ENCODE measurements at regions not wholly inside any gene's neighbourhood (a gene's known extent, or its start where the extent isn't known, plus 50 kb on each side); places are given as distances from the start of the nearest gene placed in this dataset.

- Mint-ChIP-seq H3K27me3 (ENCODE audit: unreplicated experiment) (peaks cover 4% of the 10 kb centered on the region), H3K36me3 (ENCODE audit: low read depth, unreplicated experiment) (peaks cover 4% of the 10 kb centered on the region), H3K27ac (ENCODE audit: unreplicated experiment) (no peak overlapping the region), H3K4me1 (ENCODE audit: unreplicated experiment) (peaks cover 36% of the 10 kb centered on the region), H3K9me3 (ENCODE audit: unreplicated experiment) (no peaks in the 10 kb centered on the region), H3K4me3 (ENCODE audit: unreplicated experiment) (no peak overlapping the region)
- TF ChIP-seq CTCF (IDR thresholded peaks at IDR 0.05; ENCODE audit: unreplicated experiment) = no peak
- DNase-seq (ENCODE audit: low spot score) = no peak
Observed at GRCh38 chr18:47591429-47591828, 339.0 kb downstream of the SMAD2 start.

DNA sequence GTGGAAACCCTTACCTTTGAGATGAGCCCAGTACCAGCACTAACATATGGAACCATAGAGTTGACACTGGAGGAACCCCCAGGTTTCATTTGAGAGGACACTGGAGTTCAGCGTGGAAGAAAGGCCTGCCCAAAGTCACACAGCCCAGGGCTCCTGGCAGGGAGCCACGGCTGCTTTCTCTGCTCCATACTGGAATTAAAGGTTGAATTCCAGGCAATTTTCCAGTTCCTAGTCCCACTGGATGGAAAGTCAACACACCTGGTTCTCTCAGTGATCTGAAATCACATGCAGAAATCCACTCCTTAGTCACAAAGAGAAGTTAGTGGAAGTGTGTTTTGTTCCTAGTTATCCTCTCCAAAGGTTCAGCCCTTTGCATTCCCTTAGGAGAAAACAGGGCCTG lies 336.1 kb upstream of the SKOR2 start:
- Mint-ChIP-seq H3K4me3 (ENCODE audit: unreplicated experiment) (no peak overlapping the region), H3K9me3 (ENCODE audit: unreplicated experiment) (no peaks in the 10 kb centered on the region), H3K27me3 (ENCODE audit: unreplicated experiment) (peaks cover 2% of the 10 kb centered on the region), H3K4me1 (ENCODE audit: unreplicated experiment) (peaks cover 20% of the 10 kb centered on the region), H3K27ac (ENCODE audit: unreplicated experiment) (no peak overlapping the region), H3K36me3 (ENCODE audit: low read depth, unreplicated experiment) (peaks cover 3% of the 10 kb centered on the region)
- no peak for TF ChIP-seq CTCF (IDR thresholded peaks at IDR 0.05; ENCODE audit: unreplicated experiment)
- DNase-seq (ENCODE audit: low spot score) = no peak

- H3K4me3 Mint-ChIP-seq (ENCODE audit: unreplicated experiment) = no peak overlapping the region
- H3K36me3 Mint-ChIP-seq (ENCODE audit: low read depth, unreplicated experiment) = peaks cover 3% of the 10 kb centered on the region
- H3K27ac Mint-ChIP-seq (ENCODE audit: unreplicated experiment) = no peak overlapping the region
- peaks cover 15% of the 10 kb centered on the region for H3K4me1 Mint-ChIP-seq (ENCODE audit: unreplicated experiment)
- no peak for TF ChIP-seq CTCF (IDR thresholded peaks at IDR 0.05; ENCODE audit: unreplicated experiment)
- DNase-seq (ENCODE audit: low spot score) = no peak
- peaks cover 2% of the 10 kb centered on the region for H3K27me3 Mint-ChIP-seq (ENCODE audit: unreplicated experiment)
- no peaks in the 10 kb centered on the region for H3K9me3 Mint-ChIP-seq (ENCODE audit: unreplicated experiment)
Observed at GRCh38 chr18:47586418-47587070, 335.1 kb upstream of the SKOR2 start.

GRCh38 chr18:47585914-47586313 lies 334.5 kb upstream of the SKOR2 start:
- Mint-ChIP-seq H3K27ac (ENCODE audit: unreplicated experiment) (no peak overlapping the region), H3K36me3 (ENCODE audit: low read depth, unreplicated experiment) (peaks cover 3% of the 10 kb centered on the region), H3K27me3 (ENCODE audit: unreplicated experiment) (peaks cover 2% of the 10 kb centered on the region), H3K4me1 (ENCODE audit: unreplicated experiment) (peaks cover 10% of the 10 kb centered on the region), H3K4me3 (ENCODE audit: unreplicated experiment) (no peak overlapping the region), H3K9me3 (ENCODE audit: unreplicated experiment) (no peaks in the 10 kb centered on the region)
- no peak for TF ChIP-seq CTCF (IDR thresholded peaks at IDR 0.05; ENCODE audit: unreplicated experiment)
- no peak for DNase-seq (ENCODE audit: low spot score)

GRCh38 chr18:47585136-47585535 lies 333.7 kb upstream of the SKOR2 start:
- Mint-ChIP-seq H3K36me3 (ENCODE audit: low read depth, unreplicated experiment) (peaks cover 3% of the 10 kb centered on the region), H3K4me3 (ENCODE audit: unreplicated experiment) (no peak overlapping the region), H3K27ac (ENCODE audit: unreplicated experiment) (no peak overlapping the region), H3K4me1 (ENCODE audit: unreplicated experiment) (peaks cover 10% of the 10 kb centered on the region), H3K27me3 (ENCODE audit: unreplicated experiment) (peaks cover 4% of the 10 kb centered on the region), H3K9me3 (ENCODE audit: unreplicated experiment) (no peaks in the 10 kb centered on the region)
- TF ChIP-seq CTCF (IDR thresholded peaks at IDR 0.05; ENCODE audit: unreplicated experiment) = no peak
- no peak for DNase-seq (ENCODE audit: low spot score)

Data from endothelial cell (in vitro differentiated cells).